Adipocyte (in vitro differentiated cells): ENCODE measurements at regions not wholly inside any gene's neighbourhood (a gene's known extent, or its start where the extent isn't known, plus 50 kb on each side); places are given as distances from the start of the nearest gene placed in this dataset.

ENCODE experiments used
- DNase-seq: peaks from one replicate; pipeline ENCODE4 v3.0.0-alpha.2; 2015; ENCODE audit warnings: low read depth
- H3K27me3 ChIP-seq: replicated peaks from 2 replicates; pipeline ENCODE4 v1.7.0; 2013; ENCODE audit warnings: mild to moderate bottlenecking, low read length, moderate library complexity; ENCODE audit not compliant: control insufficient read depth, insufficient read depth
- H3K36me3 ChIP-seq: 2 replicates; pipeline ENCODE4 v1.7.0; 2013; ENCODE audit warnings: low read length, mild to moderate bottlenecking, moderate library complexity; ENCODE audit not compliant: control insufficient read depth, insufficient read depth, severe bottlenecking
- H3K4me1 ChIP-seq: 2 replicates; pipeline ENCODE4 v1.7.0; 2013; ENCODE audit warnings: mild to moderate bottlenecking, low read length, moderate library complexity; ENCODE audit not compliant: control insufficient read depth, insufficient read depth
- H3K4me3 ChIP-seq: 2 replicates; pipeline ENCODE4 v1.7.0; 2013; ENCODE audit warnings: mild to moderate bottlenecking, low read length, moderate library complexity
- H3K9ac ChIP-seq: 2 replicates; pipeline ENCODE4 v1.7.0; 2013; ENCODE audit warnings: mild to moderate bottlenecking, low read length, moderate library complexity
- H3K9me3 ChIP-seq: 2 replicates; pipeline ENCODE4 v1.7.0; 2013; ENCODE audit warnings: mild to moderate bottlenecking, low read length, moderate library complexity; ENCODE audit not compliant: control insufficient read depth

- Histone ChIP-seq H3K9ac (no peak overlapping the region), H3K9me3 (no peaks in the 10 kb centered on the region), H3K4me1 (peaks cover 6% of the 10 kb centered on the region), H3K27me3 (no peaks in the 10 kb centered on the region), H3K36me3 (peaks cover 40% of the 10 kb centered on the region), H3K4me3 (no peak overlapping the region)
- no peak for DNase-seq
Measured at GRCh38 chr7:130929896-130930659, 196.1 kb upstream of the KLF14 start.

GRCh38 chr7:130930681-130931080 lies 196.7 kb upstream of the KLF14 start:
- H3K9me3 ChIP-seq: no peaks in the 10 kb centered on the region

GRCh38 chr7:130931423-130931822 lies 197.4 kb upstream of the KLF14 start:
- no peak for DNase-seq
- Histone ChIP-seq H3K27me3 (no peaks in the 10 kb centered on the region), H3K4me3 (no peak overlapping the region), H3K9me3 (no peaks in the 10 kb centered on the region), H3K4me1 (peaks cover 6% of the 10 kb centered on the region), H3K36me3 (peaks cover 44% of the 10 kb centered on the region), H3K9ac (no peak overlapping the region)

More at GRCh38 chr7:130930681-130931080, 196.7 kb upstream of the KLF14 start:
- H3K9ac ChIP-seq: no peak overlapping the region
- peaks cover 41% of the 10 kb centered on the region for H3K36me3 ChIP-seq
- H3K27me3 ChIP-seq: no peaks in the 10 kb centered on the region
- H3K4me3 ChIP-seq: no peak overlapping the region
- H3K4me1 ChIP-seq: peaks cover 6% of the 10 kb centered on the region
- DNase-seq: no peak

- Histone ChIP-seq H3K4me3 (no peak overlapping the region), H3K36me3 (peaks cover 42% of the 10 kb centered on the region), H3K9me3 (no peaks in the 10 kb centered on the region), H3K27me3 (no peaks in the 10 kb centered on the region), H3K9ac (no peak overlapping the region), H3K4me1 (peaks cover 6% of the 10 kb centered on the region)
- DNase-seq: no peak
Measured at GRCh38 chr7:130932088-130932487, 198.1 kb upstream of the KLF14 start.

GRCh38 chr7:130932667-130933432 lies 198.8 kb upstream of the KLF14 start:
- Histone ChIP-seq H3K9ac (no peak overlapping the region), H3K4me3 (no peak overlapping the region), H3K27me3 (no peaks in the 10 kb centered on the region), H3K9me3 (no peaks in the 10 kb centered on the region), H3K4me1 (peaks cover 10% of the 10 kb centered on the region), H3K36me3 (peaks cover 37% of the 10 kb centered on the region)
- DNase-seq: no peak

GRCh38 chr7:130933919-130934318 lies 199.9 kb upstream of the KLF14 start:
- Histone ChIP-seq H3K9ac (no peak overlapping the region), H3K9me3 (no peaks in the 10 kb centered on the region), H3K4me1 (peaks cover 19% of the 10 kb centered on the region), H3K36me3 (peaks cover 41% of the 10 kb centered on the region), H3K27me3 (no peaks in the 10 kb centered on the region), H3K4me3 (no peak overlapping the region)
- DNase-seq: no peak

- Histone ChIP-seq H3K27me3 (no peaks in the 10 kb centered on the region), H3K36me3 (peaks cover 45% of the 10 kb centered on the region), H3K4me1 (peaks cover 30% of the 10 kb centered on the region), H3K4me3 (no peak overlapping the region), H3K9me3 (no peaks in the 10 kb centered on the region), H3K9ac (no peak overlapping the region)
- no peak for DNase-seq
Measured at GRCh38 chr7:130935564-130936157, 201.7 kb upstream of the KLF14 start.

GRCh38 chr7:130936202-130936931 lies 202.4 kb upstream of the KLF14 start:
- Histone ChIP-seq H3K27me3 (no peaks in the 10 kb centered on the region), H3K4me3 (no peak overlapping the region), H3K9me3 (no peaks in the 10 kb centered on the region), H3K4me1 (peaks cover 36% of the 10 kb centered on the region), H3K36me3 (peaks cover 48% of the 10 kb centered on the region), H3K9ac (no peak overlapping the region)
- no peak for DNase-seq

GRCh38 chr7:130937016-130937415 lies 203.0 kb upstream of the KLF14 start:
- Histone ChIP-seq H3K4me1 (peaks cover 42% of the 10 kb centered on the region), H3K27me3 (no peaks in the 10 kb centered on the region), H3K4me3 (no peak overlapping the region), H3K9ac (no peak overlapping the region), H3K36me3 (peaks cover 44% of the 10 kb centered on the region), H3K9me3 (no peaks in the 10 kb centered on the region)
- DNase-seq: no peak

GRCh38 chr7:130937830-130938229 lies 203.8 kb upstream of the KLF14 start:
- DNase-seq: no peak

GRCh38 chr7:130938661-130939060 lies 204.7 kb upstream of the KLF14 start:
- Histone ChIP-seq H3K9me3 (no peaks in the 10 kb centered on the region), H3K4me1 (peaks cover 59% of the 10 kb centered on the region), H3K4me3 (peak overlapping the region; percentile 51), H3K9ac (no peak overlapping the region), H3K36me3 (peaks cover 36% of the 10 kb centered on the region), H3K27me3 (no peaks in the 10 kb centered on the region)
- DNase-seq: peak; percentile 52

More at GRCh38 chr7:130937830-130938229, 203.8 kb upstream of the KLF14 start:
- peaks cover 51% of the 10 kb centered on the region for H3K4me1 ChIP-seq
- H3K9me3 ChIP-seq: no peaks in the 10 kb centered on the region
- H3K4me3 ChIP-seq: no peak overlapping the region
- H3K9ac ChIP-seq: no peak overlapping the region
- H3K36me3 ChIP-seq: peaks cover 39% of the 10 kb centered on the region
- H3K27me3 ChIP-seq: no peaks in the 10 kb centered on the region
